GM12864 (cell line): ENCODE measurements at regions not wholly inside any gene's neighbourhood (a gene's known extent, or its start where the extent isn't known, plus 50 kb on each side); places are given as distances from the start of the nearest gene placed in this dataset.

Source experiments
- DNase-seq: peaks from one replicate; pipeline ENCODE4 v3.0.0-alpha.2; 2011; ENCODE audit warnings: low read depth
- H3K4me3 ChIP-seq: 2 replicates; pipeline ENCODE4 v1.5.1; 2011; ENCODE audit warnings: mild to moderate bottlenecking, low read depth, low read length, control low read depth
- CTCF ChIP-seq: IDR thresholded peaks from 2 replicates; pipeline ENCODE4 v1.5.1; 2011; ENCODE audit warnings: low read depth, mild to moderate bottlenecking, moderate library complexity, low read length, control low read depth, inconsistent platforms; ENCODE audit errors: missing control alignments

GRCh38 chr3:21290557-21290956, 460.5 kb downstream of the ZNF385D start:
- peak; percentile 21 for TF ChIP-seq CTCF
- DNase-seq, result no peak
- H3K4me3 ChIP-seq, result no peak overlapping the region

GRCh38 chr3:21274079-21274571, 476.9 kb downstream of the ZNF385D start:
- H3K4me3 ChIP-seq, result no peak overlapping the region
- no peak for TF ChIP-seq CTCF
- no peak for DNase-seq

GRCh38 chr3:21273259-21274025, 477.6 kb downstream of the ZNF385D start:
- no peak for TF ChIP-seq CTCF
- DNase-seq, result no peak
- no peak overlapping the region for H3K4me3 ChIP-seq

- TF ChIP-seq CTCF, result no peak
- no peak for DNase-seq
- no peak overlapping the region for H3K4me3 ChIP-seq
These were observed 479.4 kb downstream of the ZNF385D start for GRCh38 chr3:21271606-21272016.

- TF ChIP-seq CTCF, result no peak
- DNase-seq, result no peak
- H3K4me3 ChIP-seq, result no peak overlapping the region
These were observed 481.1 kb downstream of the ZNF385D start for GRCh38 chr3:21269882-21270281.

DNA sequence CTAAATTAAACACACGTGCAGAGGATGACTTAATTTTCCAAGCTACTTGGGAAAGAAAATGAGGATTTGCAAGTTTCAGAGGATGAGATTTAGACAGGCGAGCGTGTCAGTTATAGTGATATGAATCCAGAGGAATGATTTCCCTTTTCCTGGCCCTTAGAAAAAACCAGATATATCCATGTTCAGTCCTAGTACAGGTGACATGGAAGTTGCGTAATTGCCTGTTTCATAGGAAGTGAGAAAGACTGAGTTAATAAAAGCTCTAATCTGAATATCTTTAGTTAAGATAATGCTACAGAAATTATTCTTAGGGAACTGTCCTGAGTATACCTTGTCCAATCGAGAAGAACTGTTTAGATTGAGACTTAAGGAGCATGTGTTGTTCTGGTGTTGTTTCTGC, 490.5 kb downstream of the ZNF385D start:
- no peak for TF ChIP-seq CTCF
- no peak for DNase-seq
- H3K4me3 ChIP-seq, result no peak overlapping the region

- DNase-seq, result no peak
- H3K4me3 ChIP-seq, result no peak overlapping the region
These were observed 491.1 kb downstream of the ZNF385D start for GRCh38 chr3:21259896-21260295.

More at GRCh38 chr3:21259896-21260295, 491.1 kb downstream of the ZNF385D start:
- TF ChIP-seq CTCF, result no peak
